ENCODE measurements at regions not wholly inside any gene's neighbourhood (a gene's known extent, or its start where the extent isn't known, plus 50 kb on each side); places are given as distances from the start of the nearest gene placed in this dataset.

- Histone ChIP-seq H3K27me3 (ENCODE audit: control insufficient read depth, insufficient read depth, low read length, poor library complexity, severe bottlenecking) (no peaks in the 10 kb centered on the region), H3K9ac (ENCODE audit: extremely low read depth, low read length, poor library complexity, severe bottlenecking) (no peak overlapping the region), H3K4me3 (ENCODE audit: low read length) (no peak overlapping the region), H3K4me1 (ENCODE audit: control insufficient read depth, insufficient read depth, low read length) (no peaks in the 10 kb centered on the region), H3K27ac (ENCODE audit: low read depth, low read length) (no peak overlapping the region), H3K9me3 (ENCODE audit: control insufficient read depth, low read length) (no peaks in the 10 kb centered on the region), H3K36me3 (ENCODE audit: control insufficient read depth, insufficient read depth, low read length) (no peaks in the 10 kb centered on the region)
- peaks cover 5% of the 10 kb centered on the region for H3K4me1 Mint-ChIP-seq
- TF ChIP-seq CTCF (conservative IDR thresholded peaks at IDR 0.05), result no peak
- WGBS, 2 experiments (ENCODE audit: insufficient coverage in 1 of 2, insufficient read length in 1 of 2), result 92 to 100% methylated on average over 1 of the region's 1 CpG
- H3K27me3 Mint-ChIP-seq (ENCODE audit: insufficient read depth), result peaks cover 8% of the 10 kb centered on the region
- no peaks in the 10 kb centered on the region for H3K36me3 Mint-ChIP-seq (ENCODE audit: low read depth)
- no peak overlapping the region for H3K4me3 Mint-ChIP-seq
- no peak overlapping the region for H3K27ac Mint-ChIP-seq
- no peak for DNase-seq
- H3K9me3 Mint-ChIP-seq, result peaks cover 2% of the 10 kb centered on the region
Observed at GRCh38 chr9:115531410-115532125, 413.6 kb upstream of the TNC start.

GRCh38 chr9:115533511-115533910, 415.6 kb upstream of the TNC start:
- H3K4me1 Mint-ChIP-seq, result peaks cover 5% of the 10 kb centered on the region
- no peak overlapping the region for H3K27ac ChIP-seq (ENCODE audit: low read depth, low read length)
- no peaks in the 10 kb centered on the region for H3K9me3 ChIP-seq (ENCODE audit: control insufficient read depth, low read length)
- H3K9me3 Mint-ChIP-seq, result peaks cover 5% of the 10 kb centered on the region
- H3K27me3 ChIP-seq (ENCODE audit: control insufficient read depth, insufficient read depth, low read length, poor library complexity, severe bottlenecking), result no peaks in the 10 kb centered on the region
- H3K27me3 Mint-ChIP-seq (ENCODE audit: insufficient read depth), result peaks cover 8% of the 10 kb centered on the region
- TF ChIP-seq CTCF (conservative IDR thresholded peaks at IDR 0.05), result no peak
- H3K27ac Mint-ChIP-seq, result no peak overlapping the region
- H3K36me3 Mint-ChIP-seq (ENCODE audit: low read depth), result no peaks in the 10 kb centered on the region
- no peak for DNase-seq
- H3K4me3 ChIP-seq (ENCODE audit: low read length), result no peak overlapping the region
- H3K36me3 ChIP-seq (ENCODE audit: control insufficient read depth, insufficient read depth, low read length), result no peaks in the 10 kb centered on the region
- H3K9ac ChIP-seq (ENCODE audit: extremely low read depth, low read length, poor library complexity, severe bottlenecking), result no peak overlapping the region
- H3K4me1 ChIP-seq (ENCODE audit: control insufficient read depth, insufficient read depth, low read length), result no peaks in the 10 kb centered on the region
- no peak overlapping the region for H3K4me3 Mint-ChIP-seq

GRCh38 chr9:115540091-115540490, 422.1 kb upstream of the TNC start:
- H3K4me1 Mint-ChIP-seq, result peaks cover 8% of the 10 kb centered on the region
- H3K9me3 Mint-ChIP-seq, result peaks cover 5% of the 10 kb centered on the region
- no peak for DNase-seq
- H3K4me1 ChIP-seq (ENCODE audit: control insufficient read depth, insufficient read depth, low read length), result no peaks in the 10 kb centered on the region
- H3K9ac ChIP-seq (ENCODE audit: extremely low read depth, low read length, poor library complexity, severe bottlenecking), result no peak overlapping the region
- TF ChIP-seq CTCF (conservative IDR thresholded peaks at IDR 0.05), result no peak
- H3K27me3 ChIP-seq (ENCODE audit: control insufficient read depth, insufficient read depth, low read length, poor library complexity, severe bottlenecking), result no peaks in the 10 kb centered on the region
- H3K9me3 ChIP-seq (ENCODE audit: control insufficient read depth, low read length), result no peaks in the 10 kb centered on the region
- H3K36me3 Mint-ChIP-seq (ENCODE audit: low read depth), result no peaks in the 10 kb centered on the region
- no peak overlapping the region for H3K27ac ChIP-seq (ENCODE audit: low read depth, low read length)
- H3K36me3 ChIP-seq (ENCODE audit: control insufficient read depth, insufficient read depth, low read length), result no peaks in the 10 kb centered on the region
- 90 to 100% methylated on average over 2 of the region's 2 CpGs for WGBS, 2 experiments (ENCODE audit: insufficient coverage in 1 of 2, insufficient read length in 1 of 2)
- no peak overlapping the region for H3K27ac Mint-ChIP-seq
- H3K27me3 Mint-ChIP-seq (ENCODE audit: insufficient read depth), result peaks cover 2% of the 10 kb centered on the region
- H3K4me3 Mint-ChIP-seq, result no peak overlapping the region
- no peak overlapping the region for H3K4me3 ChIP-seq (ENCODE audit: low read length)

Measured in endodermal cell (in vitro differentiated cells).